HG03103 (cell line): ENCODE measurements at regions not wholly inside any gene's neighbourhood (a gene's known extent, or its start where the extent isn't known, plus 50 kb on each side); places are given as distances from the start of the nearest gene placed in this dataset.
"Not testable (repeated sequence)": the region's sequence is repeated elsewhere in the genome, so short reads cannot be mapped to it uniquely, and the experiment has no call there.

Experiments
- ATAC-seq: cut with Tn5 transposase; IDR thresholded peaks from one replicate; pipeline ENCODE4 v1.9.1; 2021; ENCODE audit warnings: low read depth; ENCODE audit not compliant: unreplicated experiment

- no peak for ATAC-seq
Measured at GRCh38 chr6:20338156-20338555, 63.5 kb upstream of the E2F3 start.

GRCh38 chr6:20340068-20340848, 61.4 kb upstream of the E2F3 start:
- no peak for ATAC-seq

GRCh38 chr6:20341096-20341495, 60.6 kb upstream of the E2F3 start:
- ATAC-seq = no peak

GRCh38 chr6:20341564-20341963, 60.1 kb upstream of the E2F3 start:
- no peak for ATAC-seq

GRCh38 chr6:20346948-20347347, 54.7 kb upstream of the E2F3 start:
- not testable (repeated sequence) for ATAC-seq

- ATAC-seq = no peak
Measured at GRCh38 chr6:20348041-20348440, 53.6 kb upstream of the E2F3 start.

GRCh38 chr6:20349225-20349624, 52.5 kb upstream of the E2F3 start:
- ATAC-seq = no peak

- ATAC-seq = no peak
Measured at GRCh38 chr6:20350215-20350614, 51.5 kb upstream of the E2F3 start.

GRCh38 chr6:20351534-20351933, 50.1 kb upstream of the E2F3 start:
- ATAC-seq = no peak
